ENCODE measurements at regions not wholly inside any gene's neighbourhood (a gene's known extent, or its start where the extent isn't known, plus 50 kb on each side); places are given as distances from the start of the nearest gene placed in this dataset.

DNA sequence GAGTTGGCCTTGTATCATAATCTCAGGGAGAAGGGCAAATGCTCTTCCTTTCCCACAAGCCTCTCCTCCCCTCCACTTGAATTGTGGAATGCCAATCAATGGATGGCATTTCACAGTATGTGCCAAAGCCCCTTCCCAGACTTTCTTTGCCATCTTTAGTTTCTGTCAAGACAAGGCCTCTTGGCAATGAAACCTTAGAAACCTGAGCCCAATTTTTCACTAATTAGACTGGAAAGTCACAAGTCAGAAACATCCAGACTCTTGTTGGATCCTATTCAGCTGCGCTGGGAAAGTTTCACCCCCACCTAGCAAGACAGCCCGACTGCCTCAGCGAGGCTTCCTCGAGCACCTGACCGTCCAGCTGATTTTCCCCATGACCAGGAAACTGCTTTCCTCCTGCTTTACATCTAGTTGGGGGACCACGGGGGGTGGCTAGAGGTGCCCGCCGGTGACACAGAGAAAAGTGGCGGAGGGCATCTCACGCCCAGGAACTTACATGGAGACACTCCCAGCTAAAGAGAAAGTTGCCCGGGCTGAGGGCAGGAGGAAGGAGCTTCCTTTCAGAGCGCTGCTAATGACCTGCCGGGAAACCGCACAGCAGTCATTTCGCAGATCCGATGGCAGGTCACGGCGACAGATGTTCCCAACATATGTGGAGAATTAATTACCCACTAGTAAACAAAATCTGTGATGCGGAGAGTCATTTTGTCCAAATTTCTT lies 302.6 kb upstream of the RRP15 start:
- ChIA-PET CTCF (no interaction called here), POLR2A (no interaction called here)
- TF ChIP-seq, protein P1, sequence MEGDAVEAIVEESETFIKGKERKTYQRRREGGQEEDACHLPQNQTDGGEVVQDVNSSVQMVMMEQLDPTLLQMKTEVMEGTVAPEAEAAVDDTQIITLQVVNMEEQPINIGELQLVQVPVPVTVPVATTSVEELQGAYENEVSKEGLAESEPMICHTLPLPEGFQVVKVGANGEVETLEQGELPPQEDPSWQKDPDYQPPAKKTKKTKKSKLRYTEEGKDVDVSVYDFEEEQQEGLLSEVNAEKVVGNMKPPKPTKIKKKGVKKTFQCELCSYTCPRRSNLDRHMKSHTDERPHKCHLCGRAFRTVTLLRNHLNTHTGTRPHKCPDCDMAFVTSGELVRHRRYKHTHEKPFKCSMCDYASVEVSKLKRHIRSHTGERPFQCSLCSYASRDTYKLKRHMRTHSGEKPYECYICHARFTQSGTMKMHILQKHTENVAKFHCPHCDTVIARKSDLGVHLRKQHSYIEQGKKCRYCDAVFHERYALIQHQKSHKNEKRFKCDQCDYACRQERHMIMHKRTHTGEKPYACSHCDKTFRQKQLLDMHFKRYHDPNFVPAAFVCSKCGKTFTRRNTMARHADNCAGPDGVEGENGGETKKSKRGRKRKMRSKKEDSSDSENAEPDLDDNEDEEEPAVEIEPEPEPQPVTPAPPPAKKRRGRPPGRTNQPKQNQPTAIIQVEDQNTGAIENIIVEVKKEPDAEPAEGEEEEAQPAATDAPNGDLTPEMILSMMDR (IDR thresholded peaks at IDR 0.05), result no peak

DNA sequence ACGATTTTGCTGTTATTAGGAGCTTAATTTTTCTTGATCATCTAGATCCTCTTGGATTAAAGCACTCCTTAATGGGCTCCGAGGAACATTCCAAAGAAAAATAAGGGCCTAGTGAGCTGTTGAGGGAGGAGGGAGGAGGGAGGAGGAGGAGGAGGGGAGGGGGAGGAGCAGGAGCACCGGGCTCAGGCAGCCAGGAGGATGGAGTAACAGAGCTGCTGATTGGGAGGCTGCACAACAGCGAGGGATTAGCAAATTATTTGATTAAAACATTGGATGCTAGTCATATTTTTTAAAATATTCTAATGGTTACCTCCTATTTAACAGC lies 302.1 kb upstream of the RRP15 start:
- DNase-seq (no peak), ATAC-seq (ENCODE audit: poor library complexity) (no peak)
- no peak overlapping the region for H3K27ac ChIP-seq (ENCODE audit: low read depth in 1 of 2, low read length in 2 of 2)
- H3K4me3 Mint-ChIP-seq, result no peak overlapping the region
- H3K27ac Mint-ChIP-seq, result no peak overlapping the region
- CTCF ChIA-PET, result no interaction called here
- no peaks in the 10 kb centered on the region for H3K27me3 ChIP-seq (ENCODE audit: control insufficient read depth in 1 of 2, insufficient read depth in 2 of 2, low read length in 2 of 2)
- H3K9me3 ChIP-seq (ENCODE audit: control insufficient read depth in 1 of 2, insufficient read depth in 1 of 2, low read length in 2 of 2), result peaks cover 0 to 5% of the 10 kb centered on the region in 2 experiments
- no peaks in the 10 kb centered on the region for H3K27me3 Mint-ChIP-seq
- no peaks in the 10 kb centered on the region for H3K4me1 Mint-ChIP-seq (ENCODE audit: low read depth)
- TF ChIP-seq, protein P1 (IDR thresholded peaks at IDR 0.05), result no peak
- POLR2A ChIA-PET, result no interaction called here
- H3K36me3 ChIP-seq (ENCODE audit: insufficient read depth, low read length), result no peaks in the 10 kb centered on the region
- H3K4me3 ChIP-seq (ENCODE audit: low read length), result no peak overlapping the region
- no peaks in the 10 kb centered on the region for H3K9me3 Mint-ChIP-seq
- intact Hi-C loops (cut with DNase I, micrococcal nuclease), result no loop called here
- H3K4me1 ChIP-seq (ENCODE audit: insufficient read depth, low read length), result no peaks in the 10 kb centered on the region
- H3K36me3 Mint-ChIP-seq (ENCODE audit: low read depth), result no peaks in the 10 kb centered on the region

More for the DNA sequence above, 302.6 kb upstream of the RRP15 start:
- H3K4me1 ChIP-seq (ENCODE audit: insufficient read depth, low read length), result no peaks in the 10 kb centered on the region
- Mint-ChIP-seq H3K36me3 (ENCODE audit: low read depth) (no peaks in the 10 kb centered on the region), H3K4me3 (no peak overlapping the region), H3K9me3 (no peaks in the 10 kb centered on the region), H3K4me1 (ENCODE audit: low read depth) (no peaks in the 10 kb centered on the region), H3K27me3 (no peaks in the 10 kb centered on the region), H3K27ac (no peak overlapping the region)
- DNase-seq (no peak), ATAC-seq (ENCODE audit: poor library complexity) (no peak)
- H3K9me3 ChIP-seq (ENCODE audit: control insufficient read depth in 1 of 2, insufficient read depth in 1 of 2, low read length in 2 of 2), result peaks cover 0 to 5% of the 10 kb centered on the region in 2 experiments
- intact Hi-C loops (cut with DNase I, micrococcal nuclease), result no loop called here
- H3K4me3 ChIP-seq (ENCODE audit: low read length), result no peak overlapping the region
- no peaks in the 10 kb centered on the region for H3K27me3 ChIP-seq (ENCODE audit: control insufficient read depth in 1 of 2, insufficient read depth in 2 of 2, low read length in 2 of 2)
- no peaks in the 10 kb centered on the region for H3K36me3 ChIP-seq (ENCODE audit: insufficient read depth, low read length)
- no peak overlapping the region for H3K27ac ChIP-seq (ENCODE audit: low read depth in 1 of 2, low read length in 2 of 2)

DNA sequence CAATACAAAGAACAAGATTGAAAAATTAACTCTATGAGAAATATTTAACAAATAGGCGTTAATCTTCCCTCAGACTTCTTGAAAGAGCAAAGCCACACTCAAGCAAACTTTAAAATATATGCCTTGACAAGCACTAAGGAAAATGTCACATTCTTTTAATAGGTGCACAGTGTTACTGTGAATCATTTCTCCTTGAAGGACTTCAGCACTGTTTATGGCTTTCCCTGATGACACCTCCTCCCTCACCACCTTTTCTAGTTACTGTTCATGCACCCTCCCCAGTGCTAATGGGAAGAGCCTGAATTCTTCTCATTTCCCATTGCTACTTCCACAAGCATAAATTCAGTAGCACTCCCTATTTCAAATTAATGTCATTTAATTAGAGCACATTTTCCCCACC lies 299.5 kb upstream of the RRP15 start:
- POLR2A ChIA-PET, result no interaction called here

More for the DNA sequence above, 299.5 kb upstream of the RRP15 start:
- no peaks in the 10 kb centered on the region for H3K36me3 ChIP-seq (ENCODE audit: insufficient read depth, low read length)
- Mint-ChIP-seq H3K4me3 (no peak overlapping the region), H3K27me3 (no peaks in the 10 kb centered on the region), H3K27ac (no peak overlapping the region), H3K9me3 (peaks cover 2% of the 10 kb centered on the region), H3K36me3 (ENCODE audit: low read depth) (no peaks in the 10 kb centered on the region), H3K4me1 (ENCODE audit: low read depth) (no peaks in the 10 kb centered on the region)
- TF ChIP-seq, protein P1 (IDR thresholded peaks at IDR 0.05), result no peak
- ATAC-seq (ENCODE audit: poor library complexity) (no peak), DNase-seq (no peak)
- no peaks in the 10 kb centered on the region for H3K4me1 ChIP-seq (ENCODE audit: insufficient read depth, low read length)
- intact Hi-C loops (cut with DNase I, micrococcal nuclease), result no loop called here
- H3K27ac ChIP-seq (ENCODE audit: low read depth in 1 of 2, low read length in 2 of 2), result no peak overlapping the region
- no peak overlapping the region for H3K4me3 ChIP-seq (ENCODE audit: low read length)
- peaks cover 0 to 5% of the 10 kb centered on the region in 2 experiments for H3K9me3 ChIP-seq (ENCODE audit: control insufficient read depth in 1 of 2, insufficient read depth in 1 of 2, low read length in 2 of 2)
- no peaks in the 10 kb centered on the region for H3K27me3 ChIP-seq (ENCODE audit: control insufficient read depth in 1 of 2, insufficient read depth in 2 of 2, low read length in 2 of 2)
- CTCF ChIA-PET, result no interaction called here

All from CD4-positive, alpha-beta T cell (primary cell).